H1 (cell line): ENCODE measurements at regions not wholly inside any gene's neighbourhood (a gene's known extent, or its start where the extent isn't known, plus 50 kb on each side); places are given as distances from the start of the nearest gene placed in this dataset.

Experiments used
- CTCF ChIA-PET: fragments of 300-600 bp; sonication (Branson Sonifier 250); formaldehyde crosslinking; loops from one replicate; lab custom pipeline; 2021; ENCODE audit not compliant: partially characterized antibody; lab: Charles Lee
- POLR2A ChIA-PET: fragments of 300-600 bp; sonication (Branson Sonifier 250); formaldehyde crosslinking; loops from one replicate; lab custom pipeline; 2021; ENCODE audit warnings: inconsistent platforms; ENCODE audit not compliant: partially characterized antibody; lab: Charles Lee
- DNase-seq, 2 experiments: peaks; one replicate each; pipeline versions ENCODE4 v3.0.0 to v3.0.0-alpha.2; 2010 to 2022; ENCODE audit warnings: low spot score in 2 of 2, low read depth in 1 of 2, mixed read lengths in 1 of 2
- FAIRE-seq: peaks from 2 replicates; lab custom pipeline; 2011; peaks lifted over from hg19 to GRCh38; lab: Jason Lieb, UNC
- H2AFZ ChIP-seq: 2 replicates; pipeline ENCODE4 v1.8.1; 2012; ENCODE audit warnings: low read length, inconsistent platforms
- H2AK5ac ChIP-seq: 2 replicates; pipeline ENCODE4 v1.6.1; 2013; ENCODE audit warnings: low read depth, low read length
- H2BK120ac ChIP-seq: replicated peaks from 2 replicates; pipeline ENCODE3; 2013; ENCODE audit warnings: low read depth, low read length, inconsistent platforms
- H2BK12ac ChIP-seq: 2 replicates; pipeline ENCODE4 v1.6.1; 2013; ENCODE audit warnings: low read depth, low read length
- H2BK15ac ChIP-seq: 2 replicates; pipeline ENCODE4 v1.6.1; 2013; ENCODE audit warnings: low read length
- H2BK20ac ChIP-seq: 2 replicates; pipeline ENCODE4 v1.6.1; 2013; ENCODE audit warnings: low read length
- H2BK5ac ChIP-seq: 2 replicates; pipeline ENCODE4 v1.6.1; 2013; ENCODE audit warnings: low read depth, low read length
- H3K14ac ChIP-seq: 2 replicates; pipeline ENCODE4 v1.6.1; 2013; ENCODE audit warnings: inconsistent platforms; ENCODE audit not compliant: insufficient read length
- H3K18ac ChIP-seq: 2 replicates; pipeline ENCODE4 v1.6.1; 2013; ENCODE audit warnings: low read length; ENCODE audit errors: extremely low read depth
- H3K23ac ChIP-seq: 2 replicates; pipeline ENCODE4 v1.6.1; 2013; ENCODE audit warnings: inconsistent platforms; ENCODE audit not compliant: insufficient read length
- H3K23me2 ChIP-seq: 2 replicates; pipeline ENCODE4 v1.6.1; 2013; ENCODE audit warnings: low read depth, low read length
- H3K27ac ChIP-seq: 2 replicates; pipeline ENCODE4 v1.6.1; 2011; ENCODE audit warnings: low read depth, low read length, inconsistent platforms
- H3K27me3 ChIP-seq, 4 experiments: replicated peaks in 1 of 4; 1 replicate in 1 of 4; 2 replicates in 3 of 4; pipeline versions ENCODE4 v1.6.1 to v1.8.1; 2011 to 2013; ENCODE audit warnings: low read length in 3 of 4, mild to moderate bottlenecking in 3 of 4, inconsistent platforms in 2 of 4, mixed read lengths in 2 of 4, moderate library complexity in 1 of 4; ENCODE audit not compliant: control insufficient read depth in 3 of 4, insufficient read depth in 3 of 4; ENCODE audit errors: extremely low read depth in 1 of 4
- H3K36me3 ChIP-seq, 4 experiments: 2 replicates each; pipeline versions ENCODE4 v1.6.1 to v1.8.1; 2011 to 2013; ENCODE audit warnings: mild to moderate bottlenecking in 4 of 4, low read length in 3 of 4, moderate library complexity in 2 of 4, control low read depth in 1 of 4, inconsistent platforms in 1 of 4; ENCODE audit not compliant: insufficient read depth in 4 of 4, control insufficient read depth in 2 of 4
- H3K4ac ChIP-seq: replicated peaks from 2 replicates; pipeline ENCODE3; 2013; ENCODE audit warnings: low read length, low read depth, mixed read lengths, inconsistent platforms; ENCODE audit not compliant: insufficient read length
- H3K4me1 ChIP-seq, 4 experiments: replicated peaks in 1 of 4; 1 replicate in 1 of 4; 2 replicates in 3 of 4; pipeline versions ENCODE4 v1.6.1 to v1.8.1; 2011 to 2013; ENCODE audit warnings: low read length in 3 of 4, inconsistent platforms in 2 of 4, mixed read lengths in 1 of 4; ENCODE audit not compliant: insufficient read depth in 4 of 4, control insufficient read depth in 3 of 4
- H3K4me2 ChIP-seq, 2 experiments: 2 replicates each; pipeline versions ENCODE4 v1.6.1 to v1.8.1; 2011 to 2013; ENCODE audit warnings: low read depth in 2 of 2, low read length in 2 of 2, control low read depth in 1 of 2, inconsistent platforms in 1 of 2, mild to moderate bottlenecking in 1 of 2; ENCODE audit not compliant: insufficient read depth in 1 of 2
- H3K4me3 ChIP-seq, 4 experiments: fragments of 200-600, 300-600 bp in 1 of 4; sonication (generic), shearing (Covaris generic), sonication (Bioruptor Twin) in 1 of 4; 2 replicates each; pipeline versions ENCODE4 v1.5.1 to v1.8.1; 2011 to 2016; ENCODE audit warnings: low read length in 4 of 4, low read depth in 3 of 4, control low read depth in 2 of 4, inconsistent platforms in 2 of 4, mild to moderate bottlenecking in 2 of 4, mixed read lengths in 1 of 4, moderate library complexity in 1 of 4; ENCODE audit not compliant: insufficient read depth in 2 of 4; ENCODE audit errors: extremely low read depth in 1 of 4
- H3K56ac ChIP-seq: replicated peaks from 2 replicates; pipeline ENCODE3; 2013; ENCODE audit warnings: low read depth, mild to moderate bottlenecking, mixed read lengths, low read length, inconsistent platforms; ENCODE audit not compliant: insufficient read length
- H3K79me1 ChIP-seq: 2 replicates; pipeline ENCODE4 v1.6.1; 2013; ENCODE audit warnings: low read depth, low read length, control low read depth
- H3K79me2 ChIP-seq, 2 experiments: 2 replicates each; pipeline versions ENCODE4 v1.6.1 to v1.8.1; 2012 to 2013; ENCODE audit warnings: low read length in 2 of 2, mild to moderate bottlenecking in 2 of 2, inconsistent platforms in 1 of 2; ENCODE audit not compliant: insufficient read depth in 2 of 2, control insufficient read depth in 1 of 2
- H3K9ac ChIP-seq, 4 experiments: replicated peaks in 1 of 4; 1 replicate in 1 of 4; 2 replicates in 3 of 4; pipeline versions ENCODE4 v1.6.1 to v1.8.1; 2011 to 2013; ENCODE audit warnings: low read depth in 3 of 4, low read length in 3 of 4, control low read depth in 2 of 4, mild to moderate bottlenecking in 2 of 4, moderate library complexity in 2 of 4, inconsistent platforms in 1 of 4; ENCODE audit errors: extremely low read depth in 1 of 4
- H3K9me3 ChIP-seq, 2 experiments: 2 replicates each; pipeline versions ENCODE4 v1.6.1 to v1.8.1; 2012 to 2013; ENCODE audit warnings: mild to moderate bottlenecking in 2 of 2, moderate library complexity in 2 of 2, control low read depth in 1 of 2, inconsistent platforms in 1 of 2, low read depth in 1 of 2, low read length in 1 of 2, mixed read lengths in 1 of 2; ENCODE audit not compliant: insufficient read depth in 2 of 2
- H4K20me1 ChIP-seq, 2 experiments: replicated peaks in 1 of 2; 2 replicates each; pipeline versions ENCODE3 to v1.8.1; 2011 to 2013; ENCODE audit warnings: inconsistent platforms in 2 of 2, low read length in 2 of 2, mild to moderate bottlenecking in 1 of 2; ENCODE audit not compliant: insufficient read depth in 2 of 2, control insufficient read depth in 1 of 2
- H4K5ac ChIP-seq: 2 replicates; pipeline ENCODE4 v1.6.1; 2013; ENCODE audit warnings: low read length, low read depth, mixed read lengths, inconsistent platforms; ENCODE audit not compliant: insufficient read length
- H4K8ac ChIP-seq: 2 replicates; pipeline ENCODE4 v1.8.0; 2013; ENCODE audit warnings: mild to moderate bottlenecking, moderate library complexity, low read length, inconsistent platforms; ENCODE audit not compliant: insufficient read depth; ENCODE audit errors: extremely low read depth
- H4K91ac ChIP-seq: replicated peaks from 2 replicates; pipeline ENCODE3; 2013; ENCODE audit warnings: low read length, mixed read lengths, inconsistent platforms; ENCODE audit not compliant: insufficient read length
- CTCF ChIP-seq, 3 experiments: IDR thresholded peaks; 1 replicate in 2 of 3; 2 replicates in 1 of 3; pipeline versions ENCODE4 v1.5.1 to v1.6.1; 2011; ENCODE audit warnings: low read length in 3 of 3, mild to moderate bottlenecking in 3 of 3, inconsistent platforms in 2 of 3, low read depth in 1 of 3, moderate library complexity in 1 of 3; ENCODE audit not compliant: insufficient read depth in 1 of 3; ENCODE audit errors: control extremely low read depth in 1 of 3
- KDM5A ChIP-seq: fragments of 200-600 bp; IDR thresholded peaks from 2 replicates; pipeline ENCODE4 v1.7.1; 2012; ENCODE audit warnings: mild to moderate bottlenecking, low read length, inconsistent platforms, mixed read lengths
- POU5F1 ChIP-seq: IDR thresholded peaks from 2 replicates; pipeline ENCODE4 v1.6.1; 2011; ENCODE audit warnings: low read depth, mild to moderate bottlenecking, low read length, moderate library complexity
- RAD21 ChIP-seq, 2 experiments: IDR thresholded peaks in 1 of 2; conservative IDR thresholded peaks in 1 of 2; 2 replicates each; pipeline ENCODE4 v1.6.1; 2011; ENCODE audit warnings: low read depth in 2 of 2, low read length in 2 of 2, improper control_type of control experiment in 1 of 2, inconsistent platforms in 1 of 2, mild to moderate bottlenecking in 1 of 2, moderate library complexity in 1 of 2
- RBBP5 ChIP-seq: IDR thresholded peaks from 2 replicates; pipeline ENCODE4 v1.7.1; 2012; ENCODE audit warnings: low read depth, mild to moderate bottlenecking, inconsistent platforms, low read length, moderate library complexity, borderline replicate concordance
- SIN3A ChIP-seq, 2 experiments: IDR thresholded peaks in 1 of 2; conservative IDR thresholded peaks in 1 of 2; 2 replicates each; pipeline ENCODE4 v1.6.1; 2011 to 2012; ENCODE audit warnings: low read length in 2 of 2, improper control_type of control experiment in 1 of 2, low read depth in 1 of 2, mild to moderate bottlenecking in 1 of 2
- SIRT6 ChIP-seq: IDR thresholded peaks from one replicate; pipeline ENCODE4 v1.7.1; 2012; ENCODE audit warnings: low read length, inconsistent platforms
- SUZ12 ChIP-seq: fragments of 200-600 bp; sonication (generic); IDR thresholded peaks from 2 replicates; pipeline ENCODE4 v1.6.1; 2012; ENCODE audit warnings: mild to moderate bottlenecking, inconsistent platforms, low read length, moderate library complexity, mixed read lengths
- ZNF274 ChIP-seq: IDR thresholded peaks from 2 replicates; pipeline ENCODE4 v1.7.0; 2012; ENCODE audit warnings: low read length, borderline replicate concordance; ENCODE audit errors: extremely low read depth
- WGBS, 2 experiments: shearing (Covaris generic) in 1 of 2; methylation state at CpG; one replicate each; pipeline versions ENCODE4 v1.1.6 to v1.1.7; 2013 to 2015; ENCODE audit warnings: low lambda C conversion rate in 2 of 2, mixed read lengths in 2 of 2, inconsistent platforms in 1 of 2, low coverage in 1 of 2, missing lambda C conversion rate in 1 of 2; ENCODE audit not compliant: insufficient replicate concordance in 2 of 2, insufficient coverage in 1 of 2, insufficient read length in 1 of 2; ENCODE audit errors: extremely low coverage in 1 of 2, missing lambda C conversion rate in 1 of 2; 5-methylcytosine and 5-hydroxymethylcytosine counted together

DNA sequence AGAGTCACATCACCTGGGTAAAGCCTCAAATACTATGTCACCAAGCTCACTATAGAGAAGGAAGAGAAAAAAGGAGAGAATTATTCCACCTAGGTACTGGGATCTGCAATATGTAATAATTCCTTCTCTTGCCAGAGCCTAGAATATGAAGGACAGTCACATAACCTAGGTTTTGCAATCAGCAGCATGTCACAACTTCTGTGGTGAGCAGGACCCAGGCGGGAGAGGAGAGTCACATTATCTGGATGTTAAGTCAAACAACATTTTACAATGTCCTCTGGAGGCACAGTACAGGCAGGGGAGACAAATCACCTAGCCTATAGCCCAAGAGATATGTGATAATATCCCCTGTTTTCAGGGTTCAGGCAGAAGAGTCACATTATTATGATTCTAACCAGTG, 951.2 kb upstream of the TSPY4 start:
- Histone ChIP-seq H2BK12ac (no peak overlapping the region), H2AFZ (no peak overlapping the region), H2AK5ac (no peak overlapping the region), H4K5ac (no peak overlapping the region), H3K79me1 (no peaks in the 10 kb centered on the region), H3K23me2 (no peaks in the 10 kb centered on the region), H3K4me2 (no peak overlapping the region), H3K9ac (no peak overlapping the region), H4K91ac (no peak overlapping the region), H3K23ac (no peak overlapping the region), H3K56ac (no peak overlapping the region), H4K8ac (no peak overlapping the region), H2BK20ac (no peak overlapping the region), H3K27ac (no peak overlapping the region), H2BK120ac (no peak overlapping the region), H2BK15ac (no peak overlapping the region), H3K9me3 (peaks cover 5 to 63% of the 10 kb centered on the region in 2 experiments; a peak in 3 of 4 replicates), H3K18ac (no peak overlapping the region), H2BK5ac (no peak overlapping the region), H3K14ac (no peak overlapping the region), H3K36me3 (no peaks in the 10 kb centered on the region; a peak in 1 of 8 replicates), H3K79me2 (no peaks in the 10 kb centered on the region), H3K4ac (no peak overlapping the region), H3K4me3 (no peak overlapping the region), H4K20me1 (no peaks in the 10 kb centered on the region), H3K27me3 (no peaks in the 10 kb centered on the region), H3K4me1 (no peaks in the 10 kb centered on the region)
- TF ChIP-seq SUZ12 = no peak
- TF ChIP-seq SIN3A (conservative IDR thresholded peaks at IDR 0.05 in 1 of 2, IDR thresholded peaks at IDR 0.05 in 1 of 2; ENCODE audit: low read depth in 1 of 2, low read length in 2 of 2) = no peak
- TF ChIP-seq CTCF (IDR thresholded peaks at IDR 0.05; ENCODE audit: control extremely low read depth in 1 of 3, insufficient read depth in 1 of 3, low read depth in 1 of 3, low read length in 3 of 3) = no peak
- no peak for TF ChIP-seq SIRT6
- TF ChIP-seq KDM5A = no peak
- TF ChIP-seq POU5F1 = no peak
- TF ChIP-seq RBBP5 = no peak
- no peak for TF ChIP-seq RAD21 (IDR thresholded peaks at IDR 0.05 in 1 of 2, conservative IDR thresholded peaks at IDR 0.05 in 1 of 2; ENCODE audit: low read depth in 2 of 2, low read length in 2 of 2)
- TF ChIP-seq ZNF274 = no peak
- CTCF ChIA-PET = no interaction called here
- DNase-seq (no peak), FAIRE-seq (no peak)
- POLR2A ChIA-PET = no interaction called here
- WGBS, 2 experiments = no CpG with 5 or more reads among the region's 1 CpG
